GM21390 (cell line): ENCODE measurements at regions not wholly inside any gene's neighbourhood (a gene's known extent, or its start where the extent isn't known, plus 50 kb on each side); places are given as distances from the start of the nearest gene placed in this dataset.

Experiments
- ATAC-seq: cut with Tn5 transposase; IDR thresholded peaks from one replicate; pipeline ENCODE4 v1.9.1; 2021; ENCODE audit not compliant: unreplicated experiment

- ATAC-seq: no peak
Observed at GRCh38 chr3:157751386-157751785, 248.2 kb upstream of the VEPH1 start.

- ATAC-seq: no peak
Observed at GRCh38 chr3:157746391-157746790, 243.2 kb upstream of the VEPH1 start.

GRCh38 chr3:157741607-157742006 lies 238.4 kb upstream of the VEPH1 start:
- no peak for ATAC-seq

- ATAC-seq: no peak
Observed at GRCh38 chr3:157738441-157738840, 235.2 kb upstream of the VEPH1 start.

- no peak for ATAC-seq
Observed at GRCh38 chr3:157718800-157719199, 215.6 kb upstream of the VEPH1 start.

- ATAC-seq: no peak
Observed at GRCh38 chr3:157713101-157713500, 209.9 kb upstream of the VEPH1 start.

- no peak for ATAC-seq
Observed at GRCh38 chr3:157705258-157705657, 202.0 kb upstream of the VEPH1 start.

GRCh38 chr3:157700405-157700804 lies 197.2 kb upstream of the VEPH1 start:
- no peak for ATAC-seq

- no peak for ATAC-seq
Observed at GRCh38 chr3:157695586-157695985, 192.4 kb upstream of the VEPH1 start.

- ATAC-seq: no peak
Observed at GRCh38 chr3:157695103-157695502, 191.9 kb upstream of the VEPH1 start.

GRCh38 chr3:157693762-157694161 lies 190.5 kb upstream of the VEPH1 start:
- no peak for ATAC-seq

GRCh38 chr3:157692468-157692867 lies 189.3 kb upstream of the VEPH1 start:
- no peak for ATAC-seq

GRCh38 chr3:157683668-157684067 lies 180.5 kb upstream of the VEPH1 start:
- ATAC-seq: no peak

GRCh38 chr3:157672061-157672460 lies 168.8 kb upstream of the VEPH1 start:
- ATAC-seq: no peak

- ATAC-seq: no peak
Observed at GRCh38 chr3:157671656-157672055, 168.4 kb upstream of the VEPH1 start.

GRCh38 chr3:157669416-157669815 lies 166.2 kb upstream of the VEPH1 start:
- no peak for ATAC-seq

- no peak for ATAC-seq
Observed at GRCh38 chr3:157667493-157667892, 164.3 kb upstream of the VEPH1 start.

GRCh38 chr3:157662171-157662570 lies 159.0 kb upstream of the VEPH1 start:
- ATAC-seq: no peak

- ATAC-seq: no peak
Observed at GRCh38 chr3:157660847-157661246, 157.6 kb upstream of the VEPH1 start.

- ATAC-seq: no peak
Observed at GRCh38 chr3:157652366-157652765, 149.2 kb upstream of the VEPH1 start.

GRCh38 chr3:157650699-157651098 lies 147.5 kb upstream of the VEPH1 start:
- ATAC-seq: no peak

- ATAC-seq: no peak
Observed at GRCh38 chr3:157650172-157650571, 147.0 kb upstream of the VEPH1 start.

- ATAC-seq: no peak
Observed at GRCh38 chr3:157649511-157649910, 146.3 kb upstream of the VEPH1 start.

GRCh38 chr3:157647820-157648219 lies 144.6 kb upstream of the VEPH1 start:
- ATAC-seq: no peak
